ENCODE measurements at regions not wholly inside any gene's neighbourhood (a gene's known extent, or its start where the extent isn't known, plus 50 kb on each side); places are given as distances from the start of the nearest gene placed in this dataset.

DNA sequence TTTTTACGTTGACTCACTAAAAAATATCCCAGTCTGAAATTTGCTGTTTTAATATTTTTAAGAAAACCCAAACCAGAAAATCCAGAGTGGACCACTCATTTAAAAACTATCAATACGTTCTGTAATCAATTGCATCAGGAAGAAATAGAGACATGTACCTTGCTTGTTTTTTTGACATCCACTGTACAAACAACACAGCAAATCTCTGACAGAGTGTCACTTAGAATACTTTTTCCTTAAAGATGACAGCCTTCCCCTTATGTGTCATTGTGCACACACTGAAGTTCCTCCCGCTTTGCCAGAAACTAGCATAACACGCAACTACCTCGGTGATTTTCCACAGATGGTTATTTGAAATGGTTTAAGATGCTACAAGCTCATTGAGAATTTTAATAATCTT is 321.7 kb upstream of the PFKP start:
- no peaks in the 10 kb centered on the region for H3K27me3 ChIP-seq
- no peak overlapping the region for H3K4me2 ChIP-seq
- H3K27ac ChIP-seq = no peak overlapping the region
- no peaks in the 10 kb centered on the region for H3K36me3 Mint-ChIP-seq
- no peaks in the 10 kb centered on the region for H3K9me3 ChIP-seq (ENCODE audit: low read depth)
- TF ChIP-seq EZH2 (IDR thresholded peaks at IDR 0.05) (no peak), EZH2phosphoT487 (IDR thresholded peaks at IDR 0.05) (no peak)
- TF ChIP-seq, protein P1, sequence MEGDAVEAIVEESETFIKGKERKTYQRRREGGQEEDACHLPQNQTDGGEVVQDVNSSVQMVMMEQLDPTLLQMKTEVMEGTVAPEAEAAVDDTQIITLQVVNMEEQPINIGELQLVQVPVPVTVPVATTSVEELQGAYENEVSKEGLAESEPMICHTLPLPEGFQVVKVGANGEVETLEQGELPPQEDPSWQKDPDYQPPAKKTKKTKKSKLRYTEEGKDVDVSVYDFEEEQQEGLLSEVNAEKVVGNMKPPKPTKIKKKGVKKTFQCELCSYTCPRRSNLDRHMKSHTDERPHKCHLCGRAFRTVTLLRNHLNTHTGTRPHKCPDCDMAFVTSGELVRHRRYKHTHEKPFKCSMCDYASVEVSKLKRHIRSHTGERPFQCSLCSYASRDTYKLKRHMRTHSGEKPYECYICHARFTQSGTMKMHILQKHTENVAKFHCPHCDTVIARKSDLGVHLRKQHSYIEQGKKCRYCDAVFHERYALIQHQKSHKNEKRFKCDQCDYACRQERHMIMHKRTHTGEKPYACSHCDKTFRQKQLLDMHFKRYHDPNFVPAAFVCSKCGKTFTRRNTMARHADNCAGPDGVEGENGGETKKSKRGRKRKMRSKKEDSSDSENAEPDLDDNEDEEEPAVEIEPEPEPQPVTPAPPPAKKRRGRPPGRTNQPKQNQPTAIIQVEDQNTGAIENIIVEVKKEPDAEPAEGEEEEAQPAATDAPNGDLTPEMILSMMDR (IDR thresholded peaks at IDR 0.05) = no peak
- H2AFZ ChIP-seq (replicated peaks) = no peak overlapping the region
- no peaks in the 10 kb centered on the region for H3F3A ChIP-seq (ENCODE audit: low read depth)
- no peak for DNase-seq (ENCODE audit: low spot score)
- H3K27me3 Mint-ChIP-seq (ENCODE audit: insufficient read depth, low read depth) = peaks cover 2% of the 10 kb centered on the region
- no peak overlapping the region for H3K9ac ChIP-seq
- no peaks in the 10 kb centered on the region for H3K9me3 Mint-ChIP-seq
- H3K4me1 ChIP-seq = no peaks in the 10 kb centered on the region
- no peaks in the 10 kb centered on the region for H3K36me3 ChIP-seq
- H3K79me2 ChIP-seq (ENCODE audit: low read depth) = no peaks in the 10 kb centered on the region
- no peak overlapping the region for H3K4me3 ChIP-seq
- H3K4me1 Mint-ChIP-seq = no peaks in the 10 kb centered on the region
- no peak overlapping the region for H3K4me3 Mint-ChIP-seq
- H4K20me1 ChIP-seq (ENCODE audit: low read depth) = no peaks in the 10 kb centered on the region
- no peak overlapping the region for H3K27ac Mint-ChIP-seq

DNA sequence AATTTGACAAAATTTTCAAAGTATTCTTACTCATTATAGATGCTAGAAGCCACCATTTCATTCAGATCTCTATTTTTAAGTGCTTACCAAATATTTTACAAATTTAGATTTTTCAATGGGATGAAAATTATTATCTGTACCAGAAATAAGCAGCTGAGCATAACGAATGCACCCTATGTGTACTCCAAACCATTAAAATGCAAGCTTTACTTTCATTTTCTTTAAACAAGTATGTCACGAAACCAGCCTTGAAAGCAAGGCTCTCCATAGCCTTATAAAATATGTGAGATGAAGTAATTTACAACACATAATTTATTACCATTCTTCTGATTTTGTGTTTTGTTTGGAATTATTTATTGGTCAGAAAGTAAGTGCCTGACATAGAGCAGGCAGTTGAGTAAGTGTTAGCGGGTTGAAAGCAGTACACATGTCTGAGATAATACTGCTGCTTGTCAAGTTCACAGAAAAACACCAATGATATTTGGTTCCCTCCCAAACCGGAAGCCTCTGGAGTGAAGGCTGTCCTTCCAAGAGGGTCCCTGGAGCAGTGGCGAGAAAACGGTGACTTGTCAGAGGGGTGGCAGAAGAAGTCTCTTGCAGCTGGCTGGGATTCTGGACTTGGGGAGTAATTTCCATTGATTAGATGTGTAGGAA is 322.7 kb upstream of the PFKP start:
- no peaks in the 10 kb centered on the region for H3K36me3 ChIP-seq
- no peaks in the 10 kb centered on the region for H3K4me1 ChIP-seq
- no peaks in the 10 kb centered on the region for H3K9me3 ChIP-seq (ENCODE audit: low read depth)
- no peaks in the 10 kb centered on the region for H3F3A ChIP-seq (ENCODE audit: low read depth)
- H3K4me1 Mint-ChIP-seq = no peaks in the 10 kb centered on the region
- H3K4me3 ChIP-seq = no peak overlapping the region
- H3K27me3 Mint-ChIP-seq (ENCODE audit: insufficient read depth, low read depth) = peaks cover 4% of the 10 kb centered on the region
- H3K27ac Mint-ChIP-seq = no peak overlapping the region
- DNase-seq (ENCODE audit: low spot score) = no peak
- no peaks in the 10 kb centered on the region for H3K79me2 ChIP-seq (ENCODE audit: low read depth)
- TF ChIP-seq, protein P1 (IDR thresholded peaks at IDR 0.05) = no peak
- no peak for TF ChIP-seq EZH2phosphoT487 (IDR thresholded peaks at IDR 0.05)
- no peak for TF ChIP-seq EZH2 (IDR thresholded peaks at IDR 0.05)
- H3K4me3 Mint-ChIP-seq = no peak overlapping the region
- H3K36me3 Mint-ChIP-seq = no peaks in the 10 kb centered on the region
- no peaks in the 10 kb centered on the region for H3K27me3 ChIP-seq
- H4K20me1 ChIP-seq (ENCODE audit: low read depth) = no peaks in the 10 kb centered on the region
- no peak overlapping the region for H3K4me2 ChIP-seq
- H3K9ac ChIP-seq = no peak overlapping the region
- no peaks in the 10 kb centered on the region for H3K9me3 Mint-ChIP-seq
- no peak overlapping the region for H3K27ac ChIP-seq
- H2AFZ ChIP-seq (replicated peaks) = no peak overlapping the region

DNA sequence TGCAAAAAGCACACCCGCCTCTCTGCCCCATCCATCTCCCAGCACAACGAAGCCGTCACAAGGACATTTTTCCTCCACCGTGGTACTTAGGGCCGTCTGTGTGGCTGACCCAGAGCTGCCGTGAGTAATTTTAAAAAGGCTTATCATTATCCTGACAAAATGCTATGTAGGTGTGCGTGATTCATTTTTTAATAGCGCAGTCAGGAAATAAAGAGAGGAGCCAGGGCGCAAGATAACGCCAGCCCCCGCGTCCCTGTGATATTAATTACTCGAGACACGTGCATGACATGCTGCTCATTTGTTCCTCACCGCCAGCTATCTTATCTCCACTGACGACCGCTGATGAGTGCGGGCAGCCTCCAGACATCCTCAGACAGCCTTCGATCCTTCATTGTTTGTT is 332.7 kb upstream of the PFKP start:
- Mint-ChIP-seq H3K27ac (no peak overlapping the region), H3K4me3 (no peak overlapping the region), H3K4me1 (no peaks in the 10 kb centered on the region), H3K9me3 (no peaks in the 10 kb centered on the region), H3K27me3 (ENCODE audit: insufficient read depth, low read depth) (peaks cover 9% of the 10 kb centered on the region), H3K36me3 (no peaks in the 10 kb centered on the region)
- no peaks in the 10 kb centered on the region for H4K20me1 ChIP-seq (ENCODE audit: low read depth)
- H3K4me1 ChIP-seq = no peaks in the 10 kb centered on the region
- no peak for DNase-seq (ENCODE audit: low spot score)
- no peaks in the 10 kb centered on the region for H3K9me3 ChIP-seq (ENCODE audit: low read depth)
- no peak overlapping the region for H2AFZ ChIP-seq (replicated peaks)
- H3K9ac ChIP-seq = no peak overlapping the region
- no peaks in the 10 kb centered on the region for H3K36me3 ChIP-seq
- no peaks in the 10 kb centered on the region for H3F3A ChIP-seq (ENCODE audit: low read depth)
- no peak overlapping the region for H3K4me3 ChIP-seq
- TF ChIP-seq, protein P1 (IDR thresholded peaks at IDR 0.05) = no peak
- TF ChIP-seq EZH2 (IDR thresholded peaks at IDR 0.05) = no peak
- no peak for TF ChIP-seq EZH2phosphoT487 (IDR thresholded peaks at IDR 0.05)
- H3K79me2 ChIP-seq (ENCODE audit: low read depth) = no peaks in the 10 kb centered on the region
- H3K4me2 ChIP-seq = no peak overlapping the region
- no peak overlapping the region for H3K27ac ChIP-seq
- no peaks in the 10 kb centered on the region for H3K27me3 ChIP-seq
